GM23338 (cell line): ENCODE measurements at regions not wholly inside any gene's neighbourhood (a gene's known extent, or its start where the extent isn't known, plus 50 kb on each side); places are given as distances from the start of the nearest gene placed in this dataset.

Experiments
- ATAC-seq: fragments of 200-7000 bp; cut with Tn5 transposase; 3 replicates; pipeline ENCODE4 v1.9.1; 2020
- DNase-seq: peaks from one replicate; pipeline ENCODE4 v3.0.0-alpha.2; 2015; ENCODE audit warnings: low spot score
- H2AFZ ChIP-seq: fragments of 200-600 bp; sonication (generic); 2 replicates; pipeline ENCODE4 v1.8.0; 2016; ENCODE audit warnings: antibody characterized with exemption, mild to moderate bottlenecking, moderate library complexity
- H3F3A ChIP-seq: fragments of 200-600 bp; sonication (generic); replicated peaks from 2 replicates; pipeline ENCODE4 v1.8.0; 2017; ENCODE audit warnings: antibody characterized with exemption, mixed run types, low read depth
- H3K27ac ChIP-seq: fragments of 200-600 bp; sonication (generic); 2 replicates; pipeline ENCODE4 v1.6.1; 2016; ENCODE audit warnings: low read depth
- H3K27me3 ChIP-seq: fragments of 200-600 bp; sonication (generic); 2 replicates; pipeline ENCODE4 v1.8.0; 2016; ENCODE audit warnings: mild to moderate bottlenecking, mixed run types, moderate library complexity; ENCODE audit not compliant: insufficient read depth
- H3K36me3 ChIP-seq: fragments of 200-600 bp; sonication (generic); 2 replicates; pipeline ENCODE4 v1.8.0; 2016; ENCODE audit warnings: mild to moderate bottlenecking; ENCODE audit not compliant: insufficient read depth
- H3K4me1 ChIP-seq: fragments of 200-600 bp; sonication (generic); 2 replicates; pipeline ENCODE4 v1.8.0; 2016; ENCODE audit warnings: mild to moderate bottlenecking, moderate library complexity; ENCODE audit not compliant: insufficient read depth
- H3K4me2 ChIP-seq: fragments of 200-600 bp; sonication (generic); 2 replicates; pipeline ENCODE4 v1.7.1; 2017; ENCODE audit warnings: mixed run types
- H3K4me3 ChIP-seq: fragments of 200-600 bp; sonication (generic); 2 replicates; pipeline ENCODE4 v1.6.1; 2016; ENCODE audit warnings: mixed run types
- H3K79me2 ChIP-seq: fragments of 200-600 bp; sonication (generic); replicated peaks from 2 replicates; pipeline ENCODE4 v1.8.0; 2017; ENCODE audit warnings: mild to moderate bottlenecking; ENCODE audit not compliant: insufficient read depth
- H3K9me2 ChIP-seq: fragments of 200-600 bp; sonication (generic); 2 replicates; pipeline ENCODE4 v1.8.0; 2017; ENCODE audit not compliant: insufficient read depth
- H4K20me1 ChIP-seq: fragments of 200-600 bp; sonication (generic); replicated peaks from 2 replicates; pipeline ENCODE4 v1.8.0; 2017; ENCODE audit warnings: mild to moderate bottlenecking; ENCODE audit not compliant: insufficient read depth
- H3K27ac Mint-ChIP-seq: 2 replicates; pipeline ENCODE4 v1.8.0; 2020; ENCODE audit warnings: inconsistent platforms, mild to moderate bottlenecking, moderate library complexity, mixed read lengths
- H3K27me3 Mint-ChIP-seq: 3 replicates; pipeline ENCODE4 v1.8.0; 2022; ENCODE audit warnings: low read depth, mild to moderate bottlenecking, moderate library complexity, mixed read lengths, inconsistent platforms; ENCODE audit not compliant: insufficient read depth, poor library complexity
- H3K36me3 Mint-ChIP-seq: 3 replicates; pipeline ENCODE4 v1.8.0; 2021; ENCODE audit warnings: low read depth, mild to moderate bottlenecking, inconsistent platforms, moderate library complexity, mixed read lengths
- H3K4me1 Mint-ChIP-seq: 3 replicates; pipeline ENCODE4 v1.8.0; 2020; ENCODE audit warnings: mild to moderate bottlenecking, inconsistent platforms, mixed read lengths
- H3K4me3 Mint-ChIP-seq: 3 replicates; pipeline ENCODE4 v1.8.0; 2021; ENCODE audit warnings: moderate library complexity, mild to moderate bottlenecking, inconsistent platforms, mixed read lengths
- H3K9me3 Mint-ChIP-seq: 3 replicates; pipeline ENCODE4 v1.8.0; 2020; ENCODE audit warnings: moderate library complexity, mild to moderate bottlenecking, inconsistent platforms, mixed read lengths
- CREB1 ChIP-seq: fragments of 250-450 bp; sonication (Bioruptor Pico); IDR thresholded peaks from 2 replicates; pipeline ENCODE4 v1.5.0; 2020; ENCODE audit warnings: low read depth, mild to moderate bottlenecking, moderate library complexity
- EZH2 ChIP-seq: fragments of 200-600 bp; sonication (generic); IDR thresholded peaks from one replicate; pipeline ENCODE4 v1.8.0; 2017; ENCODE audit warnings: antibody characterized with exemption, mild to moderate bottlenecking, low read depth; ENCODE audit not compliant: unreplicated experiment
- EZH2phosphoT487 ChIP-seq: fragments of 200-600 bp; sonication (generic); IDR thresholded peaks from one replicate; pipeline ENCODE4 v1.8.1; 2018; ENCODE audit warnings: antibody characterized with exemption; ENCODE audit not compliant: unreplicated experiment
- JUNB ChIP-seq: IDR thresholded peaks from one replicate; pipeline ENCODE4 v1.6.1; 2016; ENCODE audit warnings: antibody characterized with exemption; ENCODE audit not compliant: unreplicated experiment
- NANOG ChIP-seq: IDR thresholded peaks from 2 replicates; pipeline ENCODE4 v1.6.1; 2016; ENCODE audit warnings: antibody characterized with exemption, borderline replicate concordance
- POLR2AphosphoS5 ChIP-seq: IDR thresholded peaks from 2 replicates; pipeline ENCODE4 v1.6.1; 2016; ENCODE audit warnings: antibody characterized with exemption, low read depth
- STAT1 ChIP-seq: IDR thresholded peaks from one replicate; pipeline ENCODE4 v1.6.1; 2016; ENCODE audit warnings: antibody characterized with exemption; ENCODE audit not compliant: unreplicated experiment
- ZNF114 ChIP-seq: fragments of 250-450 bp; sonication (Bioruptor Pico); IDR thresholded peaks from 2 replicates; pipeline ENCODE4 v1.5.0; 2020; ENCODE audit warnings: mild to moderate bottlenecking, moderate library complexity
- ZNF331 ChIP-seq: fragments of 250-450 bp; sonication (Bioruptor Pico); IDR thresholded peaks from 2 replicates; pipeline ENCODE4 v1.5.0; 2020; ENCODE audit warnings: low read depth, mild to moderate bottlenecking, moderate library complexity
- TF ChIP-seq, protein P1 (sequence below), 2 experiments: fragments of 200-600 bp in 1 of 2; sonication (generic) in 1 of 2; conservative IDR thresholded peaks; 2 replicates each; pipeline versions ENCODE4 v1.5.1 to v1.6.1; 2016 to 2017; ENCODE audit warnings: antibody characterized with exemption in 2 of 2, low read depth in 2 of 2, mild to moderate bottlenecking in 2 of 2, moderate library complexity in 1 of 2
- TF ChIP-seq, protein P2 (sequence below): IDR thresholded peaks from 2 replicates; pipeline ENCODE4 v1.6.1; 2016; ENCODE audit warnings: antibody characterized with exemption
- TF ChIP-seq, protein P3 (sequence below): IDR thresholded peaks from one replicate; pipeline ENCODE4 v1.6.1; 2018; ENCODE audit warnings: antibody characterized with exemption; ENCODE audit not compliant: unreplicated experiment

DNA sequence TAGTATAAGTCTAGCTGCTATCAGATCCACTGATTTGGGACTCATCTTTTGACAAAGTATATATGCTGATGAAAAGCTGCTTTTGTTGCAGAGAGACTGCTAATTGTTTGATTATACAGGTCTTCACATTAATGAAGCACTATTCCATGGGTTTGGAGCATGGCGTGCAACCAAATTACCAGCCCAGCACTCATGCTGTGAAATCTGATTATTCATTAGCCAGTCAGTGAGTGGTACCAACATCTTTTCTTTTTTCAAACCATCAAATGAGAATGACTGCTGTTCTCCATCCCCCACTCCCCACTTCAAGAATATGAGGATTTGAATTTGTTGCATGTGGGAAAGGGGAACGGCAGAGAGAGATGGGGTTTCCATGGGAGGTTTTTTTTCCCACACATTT lies 91.3 kb downstream of the ID4 start (continued):
- TF ChIP-seq POLR2AphosphoS5, result no peak
- TF ChIP-seq JUNB, result no peak
- no peak for TF ChIP-seq STAT1
- TF ChIP-seq CREB1 (CRISPR knock-in tag), result no peak
- TF ChIP-seq, protein P1, sequence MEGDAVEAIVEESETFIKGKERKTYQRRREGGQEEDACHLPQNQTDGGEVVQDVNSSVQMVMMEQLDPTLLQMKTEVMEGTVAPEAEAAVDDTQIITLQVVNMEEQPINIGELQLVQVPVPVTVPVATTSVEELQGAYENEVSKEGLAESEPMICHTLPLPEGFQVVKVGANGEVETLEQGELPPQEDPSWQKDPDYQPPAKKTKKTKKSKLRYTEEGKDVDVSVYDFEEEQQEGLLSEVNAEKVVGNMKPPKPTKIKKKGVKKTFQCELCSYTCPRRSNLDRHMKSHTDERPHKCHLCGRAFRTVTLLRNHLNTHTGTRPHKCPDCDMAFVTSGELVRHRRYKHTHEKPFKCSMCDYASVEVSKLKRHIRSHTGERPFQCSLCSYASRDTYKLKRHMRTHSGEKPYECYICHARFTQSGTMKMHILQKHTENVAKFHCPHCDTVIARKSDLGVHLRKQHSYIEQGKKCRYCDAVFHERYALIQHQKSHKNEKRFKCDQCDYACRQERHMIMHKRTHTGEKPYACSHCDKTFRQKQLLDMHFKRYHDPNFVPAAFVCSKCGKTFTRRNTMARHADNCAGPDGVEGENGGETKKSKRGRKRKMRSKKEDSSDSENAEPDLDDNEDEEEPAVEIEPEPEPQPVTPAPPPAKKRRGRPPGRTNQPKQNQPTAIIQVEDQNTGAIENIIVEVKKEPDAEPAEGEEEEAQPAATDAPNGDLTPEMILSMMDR (conservative IDR thresholded peaks at IDR 0.05; ENCODE audit: low read depth in 2 of 2), result no peak
- TF ChIP-seq, protein P2, sequence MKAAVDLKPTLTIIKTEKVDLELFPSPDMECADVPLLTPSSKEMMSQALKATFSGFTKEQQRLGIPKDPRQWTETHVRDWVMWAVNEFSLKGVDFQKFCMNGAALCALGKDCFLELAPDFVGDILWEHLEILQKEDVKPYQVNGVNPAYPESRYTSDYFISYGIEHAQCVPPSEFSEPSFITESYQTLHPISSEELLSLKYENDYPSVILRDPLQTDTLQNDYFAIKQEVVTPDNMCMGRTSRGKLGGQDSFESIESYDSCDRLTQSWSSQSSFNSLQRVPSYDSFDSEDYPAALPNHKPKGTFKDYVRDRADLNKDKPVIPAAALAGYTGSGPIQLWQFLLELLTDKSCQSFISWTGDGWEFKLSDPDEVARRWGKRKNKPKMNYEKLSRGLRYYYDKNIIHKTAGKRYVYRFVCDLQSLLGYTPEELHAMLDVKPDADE, result no peak
- TF ChIP-seq ZNF331 (CRISPR knock-in tag), result no peak
- no peak for TF ChIP-seq ZNF114 (CRISPR knock-in tag)

DNA sequence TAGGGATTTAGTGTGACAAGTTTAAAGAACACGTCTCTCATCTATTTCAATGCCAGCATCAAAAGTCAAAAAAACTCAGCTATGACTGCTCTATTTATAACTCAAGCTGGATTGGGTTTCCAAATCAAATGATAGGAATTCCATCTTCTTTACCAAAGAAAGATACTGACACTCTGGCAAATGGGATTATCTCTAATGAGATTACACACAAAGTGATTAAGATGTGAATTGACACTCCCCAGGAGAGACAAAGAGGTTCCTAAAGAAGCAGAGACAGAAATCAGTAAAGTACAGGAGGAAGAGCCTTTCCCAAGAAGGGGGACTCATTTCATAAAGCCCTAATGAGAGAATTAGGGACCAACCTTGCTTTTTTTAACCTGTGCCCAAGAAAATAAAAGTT lies 92.1 kb downstream of the ID4 start:
- Histone ChIP-seq H4K20me1 (no peaks in the 10 kb centered on the region), H3K27me3 (no peaks in the 10 kb centered on the region), H3K4me3 (no peak overlapping the region), H3K9me2 (0 out of 2 replicates have a peak, but pooled peaks cover 3% of the 10 kb centered on the region), H3K4me1 (no peaks in the 10 kb centered on the region), H2AFZ (no peak overlapping the region), H3K36me3 (no peaks in the 10 kb centered on the region), H3K27ac (no peak overlapping the region), H3K79me2 (no peaks in the 10 kb centered on the region), H3F3A (no peaks in the 10 kb centered on the region), H3K4me2 (no peak overlapping the region)
- Mint-ChIP-seq H3K27me3 (no peaks in the 10 kb centered on the region), H3K36me3 (no peaks in the 10 kb centered on the region), H3K4me1 (peaks cover 2% of the 10 kb centered on the region; the same call in 1 of the 3 replicates), H3K4me3 (no peak overlapping the region), H3K27ac (no peak overlapping the region), H3K9me3 (no peaks in the 10 kb centered on the region; the same call in 2 of the 3 replicates)
- TF ChIP-seq EZH2, result no peak
- ATAC-seq (no peak), DNase-seq (no peak)

DNA sequence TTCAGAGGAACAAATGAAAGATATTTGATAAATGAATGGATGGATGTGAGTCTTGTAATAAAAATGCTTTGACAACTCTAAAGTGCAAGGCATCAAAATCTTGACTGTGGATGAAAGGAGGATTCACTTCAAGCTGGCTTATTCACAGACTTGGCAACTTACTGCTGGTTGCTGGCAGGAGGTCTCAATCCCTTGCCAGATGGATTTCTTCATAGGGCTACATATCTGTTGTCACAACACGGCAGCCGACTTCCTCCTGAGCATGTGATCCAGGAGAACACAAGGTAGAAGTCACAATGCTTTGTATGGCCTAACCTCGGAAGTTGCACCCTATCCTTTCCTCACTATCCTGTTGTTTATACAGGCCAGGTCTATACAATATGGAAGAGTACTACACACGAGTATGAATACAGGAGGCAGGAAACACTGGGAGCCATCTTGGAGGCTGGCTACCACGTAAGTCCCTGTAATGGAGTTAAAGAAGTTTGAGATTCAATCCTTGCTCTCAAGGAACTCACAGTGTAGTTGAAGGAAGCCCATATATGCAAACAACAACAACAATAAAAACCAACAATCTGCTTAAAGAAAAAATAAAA lies 97.9 kb downstream of the ID4 start:
- Histone ChIP-seq H3F3A (no peaks in the 10 kb centered on the region), H2AFZ (no peak overlapping the region), H3K27me3 (no peaks in the 10 kb centered on the region), H4K20me1 (no peaks in the 10 kb centered on the region), H3K4me3 (no peak overlapping the region), H3K36me3 (no peaks in the 10 kb centered on the region), H3K4me1 (no peaks in the 10 kb centered on the region), H3K27ac (no peak overlapping the region), H3K4me2 (no peak overlapping the region), H3K9me2 (no peaks in the 10 kb centered on the region; the same call in 1 of the 2 replicates), H3K79me2 (no peaks in the 10 kb centered on the region)
- ATAC-seq, result no peak
- H3K27ac Mint-ChIP-seq, result no peak overlapping the region
- peaks cover 2% of the 10 kb centered on the region for H3K27me3 Mint-ChIP-seq
- peaks cover 15% of the 10 kb centered on the region for H3K9me3 Mint-ChIP-seq
- no peaks in the 10 kb centered on the region for H3K4me1 Mint-ChIP-seq
- DNase-seq, result no peak
- H3K36me3 Mint-ChIP-seq, result peaks cover 7% of the 10 kb centered on the region; the same call in 2 of the 3 replicates
- no peak overlapping the region for H3K4me3 Mint-ChIP-seq
- TF ChIP-seq STAT1 (no peak), EZH2 (no peak), CREB1 (CRISPR knock-in tag) (no peak), ZNF331 (CRISPR knock-in tag) (no peak), EZH2phosphoT487 (no peak), JUNB (no peak), NANOG (no peak)
- TF ChIP-seq, protein P2, result no peak
- TF ChIP-seq, protein P3, sequence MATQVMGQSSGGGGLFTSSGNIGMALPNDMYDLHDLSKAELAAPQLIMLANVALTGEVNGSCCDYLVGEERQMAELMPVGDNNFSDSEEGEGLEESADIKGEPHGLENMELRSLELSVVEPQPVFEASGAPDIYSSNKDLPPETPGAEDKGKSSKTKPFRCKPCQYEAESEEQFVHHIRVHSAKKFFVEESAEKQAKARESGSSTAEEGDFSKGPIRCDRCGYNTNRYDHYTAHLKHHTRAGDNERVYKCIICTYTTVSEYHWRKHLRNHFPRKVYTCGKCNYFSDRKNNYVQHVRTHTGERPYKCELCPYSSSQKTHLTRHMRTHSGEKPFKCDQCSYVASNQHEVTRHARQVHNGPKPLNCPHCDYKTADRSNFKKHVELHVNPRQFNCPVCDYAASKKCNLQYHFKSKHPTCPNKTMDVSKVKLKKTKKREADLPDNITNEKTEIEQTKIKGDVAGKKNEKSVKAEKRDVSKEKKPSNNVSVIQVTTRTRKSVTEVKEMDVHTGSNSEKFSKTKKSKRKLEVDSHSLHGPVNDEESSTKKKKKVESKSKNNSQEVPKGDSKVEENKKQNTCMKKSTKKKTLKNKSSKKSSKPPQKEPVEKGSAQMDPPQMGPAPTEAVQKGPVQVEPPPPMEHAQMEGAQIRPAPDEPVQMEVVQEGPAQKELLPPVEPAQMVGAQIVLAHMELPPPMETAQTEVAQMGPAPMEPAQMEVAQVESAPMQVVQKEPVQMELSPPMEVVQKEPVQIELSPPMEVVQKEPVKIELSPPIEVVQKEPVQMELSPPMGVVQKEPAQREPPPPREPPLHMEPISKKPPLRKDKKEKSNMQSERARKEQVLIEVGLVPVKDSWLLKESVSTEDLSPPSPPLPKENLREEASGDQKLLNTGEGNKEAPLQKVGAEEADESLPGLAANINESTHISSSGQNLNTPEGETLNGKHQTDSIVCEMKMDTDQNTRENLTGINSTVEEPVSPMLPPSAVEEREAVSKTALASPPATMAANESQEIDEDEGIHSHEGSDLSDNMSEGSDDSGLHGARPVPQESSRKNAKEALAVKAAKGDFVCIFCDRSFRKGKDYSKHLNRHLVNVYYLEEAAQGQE, result no peak
- TF ChIP-seq, protein P1 (conservative IDR thresholded peaks at IDR 0.05; ENCODE audit: low read depth in 2 of 2), result no peak
